DND-41 (cell line): ENCODE measurements at regions not wholly inside any gene's neighbourhood (a gene's known extent, or its start where the extent isn't known, plus 50 kb on each side); places are given as distances from the start of the nearest gene placed in this dataset.

Experiments
- ATAC-seq: fragments of 200-7000 bp; cut with Tn5 transposase; 3 replicates; pipeline ENCODE4 v1.9.1; 2021; ENCODE audit warnings: low read depth; ENCODE audit not compliant: insufficient read depth
- DNase-seq: peaks from one replicate; pipeline ENCODE4 v3.0.0-alpha.2; 2020
- H2AFZ ChIP-seq: 2 replicates; pipeline ENCODE4 v1.6.0; 2012; ENCODE audit warnings: low read depth, low read length
- H3K27ac ChIP-seq: 2 replicates; pipeline ENCODE4 v1.5.1; 2012; ENCODE audit warnings: low read length, inconsistent platforms
- H3K27me3 ChIP-seq: fragments of 200-600 bp; sonication (generic); 2 replicates; pipeline ENCODE4 v1.6.0; 2012; ENCODE audit warnings: low read length, mild to moderate bottlenecking, inconsistent platforms; ENCODE audit not compliant: insufficient read depth, poor library complexity
- H3K36me3 ChIP-seq: 2 replicates; pipeline ENCODE4 v1.5.1; 2012; ENCODE audit warnings: low read length, inconsistent platforms; ENCODE audit not compliant: insufficient read depth
- H3K4me1 ChIP-seq: 2 replicates; pipeline ENCODE4 v1.5.1; 2012; ENCODE audit warnings: mild to moderate bottlenecking, low read length; ENCODE audit not compliant: insufficient read depth
- H3K4me2 ChIP-seq: 2 replicates; pipeline ENCODE4 v1.6.0; 2012; ENCODE audit warnings: mild to moderate bottlenecking, moderate library complexity, low read length, inconsistent platforms; ENCODE audit not compliant: insufficient read depth
- H3K4me3 ChIP-seq, 2 experiments: fragments of 200-600 bp in 1 of 2; shearing (Covaris generic) in 1 of 2; 2 replicates each; pipeline ENCODE4 v1.5.1; 2012 to 2016; ENCODE audit warnings: inconsistent platforms in 2 of 2, low read length in 2 of 2, mild to moderate bottlenecking in 2 of 2, low read depth in 1 of 2, moderate library complexity in 1 of 2
- H3K79me2 ChIP-seq: 2 replicates; pipeline ENCODE4 v1.6.0; 2012; ENCODE audit warnings: low read length, inconsistent platforms; ENCODE audit not compliant: insufficient read depth
- H3K9ac ChIP-seq: 2 replicates; pipeline ENCODE4 v1.6.0; 2012; ENCODE audit warnings: low read depth, mild to moderate bottlenecking, inconsistent platforms, low read length, moderate library complexity
- H3K9me3 ChIP-seq: 2 replicates; pipeline ENCODE4 v1.5.1; 2012; ENCODE audit warnings: low read length, moderate library complexity, mild to moderate bottlenecking, inconsistent platforms; ENCODE audit not compliant: insufficient read depth, severe bottlenecking
- H4K20me1 ChIP-seq: 2 replicates; pipeline ENCODE4 v1.6.0; 2012; ENCODE audit warnings: low read length; ENCODE audit not compliant: insufficient read depth
- CTCF ChIP-seq: IDR thresholded peaks from 2 replicates; pipeline ENCODE4 v1.5.1; 2012; ENCODE audit warnings: borderline replicate concordance, low read length, moderate library complexity, mild to moderate bottlenecking; ENCODE audit not compliant: poor library complexity, severe bottlenecking; ENCODE audit errors: extremely low read depth
- EZH2 ChIP-seq: IDR thresholded peaks from 3 replicates; pipeline ENCODE4 v1.6.1; 2012; ENCODE audit warnings: borderline replicate concordance, low read depth, mild to moderate bottlenecking, moderate library complexity, low read length, inconsistent platforms; ENCODE audit not compliant: severe bottlenecking

GRCh38 chr14:96624661-96625425 is 122.7 kb downstream of the PAPOLA start:
- ATAC-seq (no peak), DNase-seq (no peak)
- Histone ChIP-seq H3K36me3 (no peaks in the 10 kb centered on the region), H4K20me1 (no peaks in the 10 kb centered on the region), H3K27me3 (peaks cover 7% of the 10 kb centered on the region), H2AFZ (no peak overlapping the region), H3K79me2 (no peaks in the 10 kb centered on the region), H3K4me2 (no peak overlapping the region), H3K27ac (no peak overlapping the region), H3K9ac (no peak overlapping the region), H3K9me3 (no peaks in the 10 kb centered on the region), H3K4me3 (no peak overlapping the region), H3K4me1 (no peaks in the 10 kb centered on the region)
- TF ChIP-seq EZH2 (no peak), CTCF (no peak)

- Histone ChIP-seq H2AFZ (no peak overlapping the region), H3K36me3 (no peaks in the 10 kb centered on the region), H3K79me2 (no peaks in the 10 kb centered on the region), H3K4me1 (no peaks in the 10 kb centered on the region), H3K27ac (no peak overlapping the region), H3K4me3 (no peak overlapping the region), H3K9me3 (no peaks in the 10 kb centered on the region), H3K4me2 (no peak overlapping the region), H3K9ac (no peak overlapping the region), H4K20me1 (no peaks in the 10 kb centered on the region), H3K27me3 (peaks cover 7% of the 10 kb centered on the region)
- no peak for DNase-seq
- ATAC-seq, result no peak
- no peak for TF ChIP-seq EZH2
- TF ChIP-seq CTCF, result no peak
Observed at GRCh38 chr14:96625426-96625985, 123.3 kb downstream of the PAPOLA start.

- ATAC-seq, result no peak
- H3K4me2 ChIP-seq, result no peak overlapping the region
- H3K27me3 ChIP-seq, result peaks cover 7% of the 10 kb centered on the region
- no peak overlapping the region for H3K4me3 ChIP-seq
- H3K36me3 ChIP-seq, result no peaks in the 10 kb centered on the region
- no peaks in the 10 kb centered on the region for H3K9me3 ChIP-seq
- H3K4me1 ChIP-seq, result no peaks in the 10 kb centered on the region
- no peak overlapping the region for H3K27ac ChIP-seq
- H2AFZ ChIP-seq, result no peak overlapping the region
- H4K20me1 ChIP-seq, result no peaks in the 10 kb centered on the region
- DNase-seq, result no peak
- TF ChIP-seq CTCF, result no peak
- no peak for TF ChIP-seq EZH2
- H3K9ac ChIP-seq, result no peak overlapping the region
- no peaks in the 10 kb centered on the region for H3K79me2 ChIP-seq
Observed at GRCh38 chr14:96626121-96626768, 124.1 kb downstream of the PAPOLA start.
